Keratinocyte (primary cell): ENCODE measurements at regions not wholly inside any gene's neighbourhood (a gene's known extent, or its start where the extent isn't known, plus 50 kb on each side); places are given as distances from the start of the nearest gene placed in this dataset.

Experiments
- DNase-seq: peaks from one replicate; pipeline ENCODE4 v3.0.0-alpha.2; 2011; ENCODE audit warnings: low read depth, missing footprints, low spot score
- FAIRE-seq: peaks from 2 replicates; lab custom pipeline; 2011; peaks lifted over from hg19 to GRCh38; lab: Jason Lieb, UNC
- H2AFZ ChIP-seq: 2 replicates; pipeline ENCODE4 v1.6.0; 2012; ENCODE audit warnings: low read length, control low read depth, inconsistent platforms; ENCODE audit not compliant: control insufficient read depth
- H3K27ac ChIP-seq: 2 replicates; pipeline ENCODE4 v1.5.1; 2011; ENCODE audit warnings: low read length; ENCODE audit not compliant: control insufficient read depth, insufficient read depth
- H3K27me3 ChIP-seq: 3 replicates; pipeline ENCODE4 v1.6.0; 2011; ENCODE audit warnings: low read length; ENCODE audit not compliant: control insufficient read depth, insufficient read depth; ENCODE audit errors: extremely low read depth
- H3K36me3 ChIP-seq, 2 experiments: 2 replicates in 1 of 2; 3 replicates in 1 of 2; pipeline ENCODE4 v1.5.1; 2011; ENCODE audit warnings: low read length in 2 of 2, mild to moderate bottlenecking in 1 of 2; ENCODE audit not compliant: control insufficient read depth in 2 of 2, insufficient read depth in 2 of 2; ENCODE audit errors: extremely low read depth in 1 of 2
- H3K4me1 ChIP-seq: 3 replicates; pipeline ENCODE4 v1.5.1; 2011; ENCODE audit warnings: low read length; ENCODE audit not compliant: control insufficient read depth, insufficient read depth; ENCODE audit errors: extremely low read depth
- H3K4me2 ChIP-seq: 3 replicates; pipeline ENCODE4 v1.6.0; 2011; ENCODE audit warnings: low read depth, low read length; ENCODE audit not compliant: control insufficient read depth, insufficient read depth; ENCODE audit errors: extremely low read depth
- H3K4me3 ChIP-seq, 3 experiments: fragments of 200-600 bp in 1 of 3; sonication (generic) in 1 of 3; 2 replicates in 2 of 3; 3 replicates in 1 of 3; pipeline ENCODE4 v1.5.1; 2011 to 2016; ENCODE audit warnings: low read length in 3 of 3, mild to moderate bottlenecking in 3 of 3, control low read depth in 2 of 3, inconsistent platforms in 1 of 3, low read depth in 1 of 3, mixed read lengths in 1 of 3, mixed run types in 1 of 3, moderate library complexity in 1 of 3; ENCODE audit not compliant: control insufficient read depth in 2 of 3, insufficient read depth in 2 of 3; ENCODE audit errors: extremely low read depth in 1 of 3
- H3K79me2 ChIP-seq: 2 replicates; pipeline ENCODE4 v1.6.0; 2012; ENCODE audit warnings: low read length; ENCODE audit not compliant: control insufficient read depth, insufficient read depth
- H3K9ac ChIP-seq: 3 replicates; pipeline ENCODE4 v1.6.0; 2011; ENCODE audit warnings: low read length; ENCODE audit not compliant: control insufficient read depth, insufficient read depth; ENCODE audit errors: extremely low read depth
- H3K9me1 ChIP-seq: 3 replicates; pipeline ENCODE4 v1.6.0; 2011; ENCODE audit warnings: low read length; ENCODE audit not compliant: control insufficient read depth, insufficient read depth; ENCODE audit errors: extremely low read depth
- H3K9me3 ChIP-seq: 2 replicates; pipeline ENCODE4 v1.5.1; 2012; ENCODE audit warnings: low read depth, low read length; ENCODE audit not compliant: control insufficient read depth
- H4K20me1 ChIP-seq: 3 replicates; pipeline ENCODE4 v1.6.0; 2011; ENCODE audit warnings: low read length; ENCODE audit not compliant: control insufficient read depth, insufficient read depth; ENCODE audit errors: extremely low read depth
- CTCF ChIP-seq, 3 experiments: IDR thresholded peaks in 1 of 3; conservative IDR thresholded peaks in 1 of 3; optimal IDR thresholded peaks in 1 of 3; 2 replicates in 2 of 3; 3 replicates in 1 of 3; pipeline versions ENCODE3 to v1.5.1; 2011; ENCODE audit warnings: low read length in 3 of 3, mild to moderate bottlenecking in 3 of 3, moderate library complexity in 2 of 3, control low read depth in 1 of 3, inconsistent platforms in 1 of 3; ENCODE audit not compliant: insufficient read depth in 2 of 3; ENCODE audit errors: extremely low read depth in 1 of 3
- EZH2 ChIP-seq: IDR thresholded peaks from one replicate; pipeline ENCODE4 v1.6.1; 2012; ENCODE audit warnings: inconsistent platforms, mild to moderate bottlenecking, low read length, moderate library complexity
- dilution Hi-C: fragments of 300-500 bp; cut with MboI; formaldehyde crosslinking; loops from one replicate; pipeline ENCODE4 v1.7.0; 2020; ENCODE audit warnings: low sequenced_read_pairs; ENCODE audit not compliant: extremely low pct_ligation_motif_present

- no peak for FAIRE-seq
- Histone ChIP-seq H3K9me1 (no peaks in the 10 kb centered on the region), H3K27me3 (no peaks in the 10 kb centered on the region), H3K79me2 (no peaks in the 10 kb centered on the region), H3K36me3 (no peaks in the 10 kb centered on the region), H3K9ac (no peak overlapping the region), H3K4me3 (no peak overlapping the region), H2AFZ (no peak overlapping the region), H3K4me2 (no peak overlapping the region), H3K4me1 (no peaks in the 10 kb centered on the region), H3K27ac (no peak overlapping the region), H3K9me3 (no peaks in the 10 kb centered on the region), H4K20me1 (no peaks in the 10 kb centered on the region)
- no peak for DNase-seq
- dilution Hi-C loops = no loop called here
- TF ChIP-seq EZH2 = no peak
- no peak for TF ChIP-seq CTCF (optimal IDR thresholded peaks at IDR 0.05 in 1 of 3, IDR thresholded peaks at IDR 0.05 in 1 of 3, conservative IDR thresholded peaks at IDR 0.05 in 1 of 3; ENCODE audit: extremely low read depth in 1 of 3, insufficient read depth in 2 of 3, low read length in 3 of 3)
Observed at GRCh38 chr4:189162073-189162789, 778.4 kb upstream of the FRG1 start.

- no peak for FAIRE-seq
- no peak overlapping the region for H3K4me2 ChIP-seq
Observed at GRCh38 chr4:189162888-189163287, 777.8 kb upstream of the FRG1 start.

More at GRCh38 chr4:189162888-189163287, 777.8 kb upstream of the FRG1 start:
- DNase-seq = no peak
- no peaks in the 10 kb centered on the region for H3K4me1 ChIP-seq
- no peak overlapping the region for H3K9ac ChIP-seq
- no peaks in the 10 kb centered on the region for H3K9me3 ChIP-seq
- TF ChIP-seq CTCF (optimal IDR thresholded peaks at IDR 0.05 in 1 of 3, IDR thresholded peaks at IDR 0.05 in 1 of 3, conservative IDR thresholded peaks at IDR 0.05 in 1 of 3; ENCODE audit: extremely low read depth in 1 of 3, insufficient read depth in 2 of 3, low read length in 3 of 3) = no peak
- TF ChIP-seq EZH2 = no peak
- no peaks in the 10 kb centered on the region for H3K36me3 ChIP-seq
- H3K4me3 ChIP-seq = no peak overlapping the region
- H3K9me1 ChIP-seq = no peaks in the 10 kb centered on the region
- H3K79me2 ChIP-seq = no peaks in the 10 kb centered on the region
- no peaks in the 10 kb centered on the region for H4K20me1 ChIP-seq
- H2AFZ ChIP-seq = no peak overlapping the region
- no peaks in the 10 kb centered on the region for H3K27me3 ChIP-seq
- dilution Hi-C loops = no loop called here
- no peak overlapping the region for H3K27ac ChIP-seq
